ENCODE measurements at regions not wholly inside any gene's neighbourhood (a gene's known extent, or its start where the extent isn't known, plus 50 kb on each side); places are given as distances from the start of the nearest gene placed in this dataset.
A peak's percentile ranks its signal among the peaks of the same experiment; 100 is the strongest.

- no peak overlapping the region for H3K4me3 ChIP-seq (ENCODE audit: low read depth in 1 of 2, low read length in 2 of 2)
- DNase-seq (peak; percentile 10), ATAC-seq (ENCODE audit: insufficient read depth, low read depth) (no peak)
- no peaks in the 10 kb centered on the region for H3K27me3 ChIP-seq (ENCODE audit: insufficient read depth, low read length, poor library complexity)
- no peak for TF ChIP-seq EZH2 (IDR thresholded peaks at IDR 0.05; ENCODE audit: borderline replicate concordance, low read depth, low read length, severe bottlenecking)
- TF ChIP-seq, protein P1, sequence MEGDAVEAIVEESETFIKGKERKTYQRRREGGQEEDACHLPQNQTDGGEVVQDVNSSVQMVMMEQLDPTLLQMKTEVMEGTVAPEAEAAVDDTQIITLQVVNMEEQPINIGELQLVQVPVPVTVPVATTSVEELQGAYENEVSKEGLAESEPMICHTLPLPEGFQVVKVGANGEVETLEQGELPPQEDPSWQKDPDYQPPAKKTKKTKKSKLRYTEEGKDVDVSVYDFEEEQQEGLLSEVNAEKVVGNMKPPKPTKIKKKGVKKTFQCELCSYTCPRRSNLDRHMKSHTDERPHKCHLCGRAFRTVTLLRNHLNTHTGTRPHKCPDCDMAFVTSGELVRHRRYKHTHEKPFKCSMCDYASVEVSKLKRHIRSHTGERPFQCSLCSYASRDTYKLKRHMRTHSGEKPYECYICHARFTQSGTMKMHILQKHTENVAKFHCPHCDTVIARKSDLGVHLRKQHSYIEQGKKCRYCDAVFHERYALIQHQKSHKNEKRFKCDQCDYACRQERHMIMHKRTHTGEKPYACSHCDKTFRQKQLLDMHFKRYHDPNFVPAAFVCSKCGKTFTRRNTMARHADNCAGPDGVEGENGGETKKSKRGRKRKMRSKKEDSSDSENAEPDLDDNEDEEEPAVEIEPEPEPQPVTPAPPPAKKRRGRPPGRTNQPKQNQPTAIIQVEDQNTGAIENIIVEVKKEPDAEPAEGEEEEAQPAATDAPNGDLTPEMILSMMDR (IDR thresholded peaks at IDR 0.05; ENCODE audit: borderline replicate concordance, extremely low read depth, low read length, poor library complexity, severe bottlenecking): no peak
- peaks cover 16% of the 10 kb centered on the region for H3K4me1 ChIP-seq (ENCODE audit: insufficient read depth, low read length)
- H4K20me1 ChIP-seq (ENCODE audit: insufficient read depth, low read length): no peaks in the 10 kb centered on the region
- H3K36me3 ChIP-seq (ENCODE audit: insufficient read depth, low read length): no peaks in the 10 kb centered on the region
- H2AFZ ChIP-seq (ENCODE audit: low read depth, low read length): no peak overlapping the region
- peak overlapping the region; percentile 42 for H3K9ac ChIP-seq (ENCODE audit: low read depth, low read length)
- H3K4me2 ChIP-seq (ENCODE audit: insufficient read depth, low read length): no peak overlapping the region
- peak overlapping the region; percentile 72 for H3K27ac ChIP-seq (ENCODE audit: low read length)
- peaks cover 5% of the 10 kb centered on the region for H3K9me3 ChIP-seq (ENCODE audit: insufficient read depth, low read length, severe bottlenecking)
- H3K79me2 ChIP-seq (ENCODE audit: insufficient read depth, low read length): no peaks in the 10 kb centered on the region
Measured at GRCh38 chr16:85417156-85417860, 195.8 kb upstream of the GSE1 start.

GRCh38 chr16:85418978-85419491 lies 194.1 kb upstream of the GSE1 start:
- ATAC-seq (ENCODE audit: insufficient read depth, low read depth) (no peak), DNase-seq (peak; percentile 20)
- Histone ChIP-seq H3K79me2 (ENCODE audit: insufficient read depth, low read length) (no peaks in the 10 kb centered on the region), H4K20me1 (ENCODE audit: insufficient read depth, low read length) (no peaks in the 10 kb centered on the region), H3K4me3 (ENCODE audit: low read depth in 1 of 2, low read length in 2 of 2) (no peak overlapping the region), H3K36me3 (ENCODE audit: insufficient read depth, low read length) (no peaks in the 10 kb centered on the region), H3K27me3 (ENCODE audit: insufficient read depth, low read length, poor library complexity) (no peaks in the 10 kb centered on the region), H3K4me1 (ENCODE audit: insufficient read depth, low read length) (peaks cover 16% of the 10 kb centered on the region), H3K9me3 (ENCODE audit: insufficient read depth, low read length, severe bottlenecking) (peaks cover under 1% of the 10 kb centered on the region), H2AFZ (ENCODE audit: low read depth, low read length) (no peak overlapping the region), H3K9ac (ENCODE audit: low read depth, low read length) (no peak overlapping the region), H3K27ac (ENCODE audit: low read length) (peak overlapping the region; percentile 45; the same call in 1 of the 2 replicates), H3K4me2 (ENCODE audit: insufficient read depth, low read length) (no peak overlapping the region)
- TF ChIP-seq, protein P1 (IDR thresholded peaks at IDR 0.05; ENCODE audit: borderline replicate concordance, extremely low read depth, low read length, poor library complexity, severe bottlenecking): peak; percentile 36
- no peak for TF ChIP-seq EZH2 (IDR thresholded peaks at IDR 0.05; ENCODE audit: borderline replicate concordance, low read depth, low read length, severe bottlenecking)

DNA sequence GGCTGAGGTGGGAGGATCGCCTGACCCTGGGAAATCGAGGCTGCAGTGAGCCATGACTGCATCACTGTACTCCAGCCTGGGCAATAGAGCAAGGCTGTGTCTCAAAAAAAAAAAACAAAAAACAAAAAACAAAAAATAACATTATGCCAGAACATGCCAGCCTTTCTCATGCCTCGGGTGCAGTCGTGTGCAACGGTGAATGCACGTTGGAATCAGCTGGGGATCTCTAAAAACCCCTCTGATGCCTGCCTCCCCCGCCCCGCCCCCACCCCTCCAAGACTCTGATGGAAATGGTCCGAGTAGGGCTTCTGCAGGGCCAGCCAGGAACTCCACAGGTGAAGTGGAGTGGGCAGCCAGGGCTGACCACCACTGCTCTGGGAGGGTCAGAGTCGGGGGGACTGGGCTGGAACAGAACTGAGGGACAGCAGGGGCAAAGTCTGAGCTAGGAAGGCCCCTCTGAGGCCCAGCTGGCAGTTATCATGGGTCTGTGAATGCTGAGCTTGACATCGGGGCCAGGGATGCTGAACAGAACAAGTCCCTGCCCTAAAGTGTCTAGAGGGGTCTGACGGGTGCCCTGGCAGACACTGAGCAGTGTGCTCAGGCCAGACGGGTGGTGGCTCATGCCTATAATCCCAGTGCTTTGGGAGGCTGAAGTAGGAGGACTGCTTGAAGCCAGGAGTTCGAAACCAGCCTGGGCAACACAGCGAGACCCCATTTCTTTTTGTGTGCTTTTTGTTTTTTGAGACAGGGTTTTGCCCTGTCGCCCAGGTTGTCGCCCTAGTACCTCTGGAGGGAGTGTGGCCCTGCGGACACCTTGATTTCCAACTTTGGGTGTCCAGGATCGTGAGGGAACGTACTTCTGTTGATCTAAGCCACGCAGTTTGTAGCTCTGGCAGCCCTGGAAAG lies 193.4 kb upstream of the GSE1 start:
- Histone ChIP-seq H4K20me1 (ENCODE audit: insufficient read depth, low read length) (no peaks in the 10 kb centered on the region), H3K9me3 (ENCODE audit: insufficient read depth, low read length, severe bottlenecking) (no peaks in the 10 kb centered on the region), H3K4me1 (ENCODE audit: insufficient read depth, low read length) (peaks cover 16% of the 10 kb centered on the region), H3K79me2 (ENCODE audit: insufficient read depth, low read length) (no peaks in the 10 kb centered on the region), H2AFZ (ENCODE audit: low read depth, low read length) (no peak overlapping the region), H3K36me3 (ENCODE audit: insufficient read depth, low read length) (no peaks in the 10 kb centered on the region), H3K9ac (ENCODE audit: low read depth, low read length) (no peak overlapping the region), H3K27ac (ENCODE audit: low read length) (peak overlapping the region; percentile 57), H3K4me3 (ENCODE audit: low read depth in 1 of 2, low read length in 2 of 2) (no peak overlapping the region), H3K27me3 (ENCODE audit: insufficient read depth, low read length, poor library complexity) (no peaks in the 10 kb centered on the region), H3K4me2 (ENCODE audit: insufficient read depth, low read length) (no peak overlapping the region)
- TF ChIP-seq, protein P1 (IDR thresholded peaks at IDR 0.05; ENCODE audit: borderline replicate concordance, extremely low read depth, low read length, poor library complexity, severe bottlenecking): no peak
- no peak for TF ChIP-seq EZH2 (IDR thresholded peaks at IDR 0.05; ENCODE audit: borderline replicate concordance, low read depth, low read length, severe bottlenecking)
- peak; percentile 3 for DNase-seq
- no peak for ATAC-seq (ENCODE audit: insufficient read depth, low read depth)
